HCT116 (cell line): ENCODE measurements at regions not wholly inside any gene's neighbourhood (a gene's known extent, or its start where the extent isn't known, plus 50 kb on each side); places are given as distances from the start of the nearest gene placed in this dataset.

Source experiments
- ATAC-seq: fragments of 200-7000 bp; cut with Tn5 transposase; 2 replicates; pipeline ENCODE4 v1.9.1; 2020; ENCODE audit warnings: mild to moderate bottlenecking, moderate library complexity
- BruUV-seq: library from RNA; stranded (reverse); fragments of 400-500 nt; replicated peaks from 2 replicates; lab custom pipeline; 2021; lab: Mats Ljungman, UMichigan
- CTCF ChIA-PET: fragments of 300-600 bp; sonication (Branson Sonifier 250); formaldehyde crosslinking; loops from one replicate; lab custom pipeline; 2021; ENCODE audit warnings: antibody characterized with exemption; lab: Charles Lee
- POLR2A ChIA-PET: fragments of 300-600, 350-600 bp; sonication (Branson Sonifier 250); formaldehyde crosslinking; loops from one replicate; lab custom pipeline; 2021; ENCODE audit warnings: antibody characterized with exemption; lab: Charles Lee
- RAD21 ChIA-PET, 2 experiments: fragments of 300-600 bp; sonication (Branson Sonifier 250); formaldehyde crosslinking; loops; one replicate each; lab custom pipeline; 2023; ENCODE audit warnings: low total read pairs in 2 of 2; ENCODE audit not compliant: uncharacterized antibody in 2 of 2, unreplicated experiment in 2 of 2, low non-redundant PET in 1 of 2; lab: Charles Lee
- DNase-seq: peaks from one replicate; pipeline ENCODE4 v3.0.0-alpha.2; 2010; ENCODE audit warnings: low read depth, low spot score
- H2AFZ ChIP-seq: fragments of 200-600 bp; shearing (Covaris generic), sonication (generic); 2 replicates; pipeline ENCODE4 v1.6.1; 2017; ENCODE audit warnings: low read depth, mixed run types, mixed read lengths, antibody characterized with exemption, low read length; ENCODE audit not compliant: poor library complexity, severe bottlenecking
- H3K27ac ChIP-seq: 2 replicates; pipeline ENCODE4 v1.5.1; 2012; ENCODE audit warnings: low read depth, low read length
- H3K27me3 ChIP-seq: fragments of 200-600 bp; sonication (generic); 2 replicates; pipeline ENCODE4 v1.6.1; 2016; ENCODE audit warnings: mixed run types, low read length, mixed read lengths; ENCODE audit not compliant: insufficient read depth
- H3K36me3 ChIP-seq, 2 experiments: fragments of 200-500 bp in 1 of 2; fragments of 200-600 bp in 1 of 2; sonication (Bioruptor generic) in 1 of 2; sonication (generic) in 1 of 2; 2 replicates each; pipeline versions ENCODE4 v1.5.1 to v1.6.1; 2014 to 2016; ENCODE audit warnings: low read length in 2 of 2, inconsistent platforms in 1 of 2, mixed read lengths in 1 of 2, mixed run types in 1 of 2; ENCODE audit not compliant: insufficient read depth in 2 of 2, control insufficient read depth in 1 of 2
- H3K4me1 ChIP-seq, 2 experiments: fragments of 200-600 bp in 1 of 2; sonication (generic) in 1 of 2; 2 replicates each; pipeline versions ENCODE4 v1.5.1 to v1.6.1; 2012 to 2017; ENCODE audit warnings: low read length in 2 of 2, inconsistent platforms in 1 of 2, mild to moderate bottlenecking in 1 of 2, mixed read lengths in 1 of 2, mixed run types in 1 of 2, moderate library complexity in 1 of 2; ENCODE audit not compliant: insufficient read depth in 2 of 2, control insufficient read depth in 1 of 2
- H3K4me2 ChIP-seq: fragments of 200-600 bp; sonication (generic); 2 replicates; pipeline ENCODE4 v1.6.1; 2017; ENCODE audit warnings: mixed run types, low read length, mixed read lengths
- H3K4me3 ChIP-seq, 2 experiments: fragments of 200-600 bp in 1 of 2; sonication (generic) in 1 of 2; replicated peaks in 1 of 2; 2 replicates each; pipeline ENCODE4 v1.5.1; 2011 to 2016; ENCODE audit warnings: low read length in 2 of 2, control low read depth in 1 of 2, low read depth in 1 of 2, mild to moderate bottlenecking in 1 of 2, mixed read lengths in 1 of 2, mixed run types in 1 of 2
- H3K79me2 ChIP-seq: fragments of 200-600 bp; sonication (generic); 2 replicates; pipeline ENCODE4 v1.6.1; 2017; ENCODE audit warnings: mild to moderate bottlenecking, mixed run types, low read length, moderate library complexity, mixed read lengths; ENCODE audit not compliant: insufficient read depth
- H3K9ac ChIP-seq: fragments of 200-600 bp; sonication (generic); 2 replicates; pipeline ENCODE4 v1.6.1; 2016; ENCODE audit warnings: low read length, mixed read lengths
- H3K9me2 ChIP-seq: fragments of 200-600 bp; sonication (generic), shearing (Covaris generic); 2 replicates; pipeline ENCODE4 v1.6.1; 2017; ENCODE audit warnings: mixed run types, mild to moderate bottlenecking, moderate library complexity; ENCODE audit not compliant: insufficient read depth
- H3K9me3 ChIP-seq, 2 experiments: fragments of 200-500 bp in 1 of 2; fragments of 200-600 bp in 1 of 2; sonication (Bioruptor generic) in 1 of 2; sonication (generic) in 1 of 2; 2 replicates each; pipeline ENCODE4 v1.6.1; 2014 to 2017; ENCODE audit warnings: low read length in 2 of 2, mixed read lengths in 2 of 2, inconsistent platforms in 1 of 2, low read depth in 1 of 2, mild to moderate bottlenecking in 1 of 2, mixed run types in 1 of 2, moderate library complexity in 1 of 2; ENCODE audit not compliant: control insufficient read depth in 1 of 2, insufficient read depth in 1 of 2
- H4K20me1 ChIP-seq: fragments of 200-600 bp; sonication (generic), shearing (Covaris generic); 2 replicates; pipeline ENCODE4 v1.6.1; 2017; ENCODE audit warnings: mixed run types, mild to moderate bottlenecking, moderate library complexity; ENCODE audit not compliant: insufficient read depth
- CEBPB ChIP-seq: IDR thresholded peaks from 2 replicates; pipeline ENCODE4 v1.6.1; 2012; ENCODE audit warnings: low read depth
- ELF1 ChIP-seq: IDR thresholded peaks from 2 replicates; pipeline ENCODE4 v1.6.1; 2012; ENCODE audit warnings: low read depth, borderline replicate concordance
- EZH2 ChIP-seq: fragments of 200-600 bp; sonication (generic); IDR thresholded peaks from 2 replicates; pipeline ENCODE4 v1.6.1; 2017; ENCODE audit warnings: antibody characterized with exemption, mixed run types
- EZH2phosphoT487 ChIP-seq: fragments of 200-600 bp; IDR thresholded peaks from 2 replicates; pipeline ENCODE4 v1.6.1; 2018; ENCODE audit warnings: antibody characterized with exemption, borderline replicate concordance
- FOSL1 ChIP-seq: IDR thresholded peaks from 2 replicates; pipeline ENCODE4 v1.6.1; 2012; ENCODE audit warnings: low read depth
- JUND ChIP-seq: IDR thresholded peaks from 2 replicates; pipeline ENCODE4 v1.6.1; 2012
- POLR2A ChIP-seq: IDR thresholded peaks from 2 replicates; pipeline ENCODE4 v1.7.0; 2011; ENCODE audit warnings: borderline replicate concordance; ENCODE audit not compliant: insufficient read depth, insufficient read length; ENCODE audit errors: extremely low read depth
- POLR2AphosphoS5 ChIP-seq: IDR thresholded peaks from 2 replicates; pipeline ENCODE4 v1.6.1; 2011; ENCODE audit warnings: mild to moderate bottlenecking, low read depth, low read length, moderate library complexity
- RAD21 ChIP-seq: IDR thresholded peaks from 2 replicates; pipeline ENCODE4 v1.6.1; 2012; ENCODE audit warnings: low read depth, mild to moderate bottlenecking
- SP1 ChIP-seq: IDR thresholded peaks from 2 replicates; pipeline ENCODE4 v1.6.1; 2012; ENCODE audit warnings: low read depth
- SRF ChIP-seq: IDR thresholded peaks from 2 replicates; pipeline ENCODE4 v1.6.1; 2012; ENCODE audit warnings: low read depth
- TCF7L2 ChIP-seq: IDR thresholded peaks from 2 replicates; pipeline ENCODE4 v1.7.0; 2011; ENCODE audit warnings: borderline replicate concordance, inconsistent platforms; ENCODE audit not compliant: insufficient read depth, insufficient read length; ENCODE audit errors: extremely low read depth
- ZBTB33 ChIP-seq: IDR thresholded peaks from 2 replicates; pipeline ENCODE4 v1.6.1; 2011; ENCODE audit warnings: mild to moderate bottlenecking, low read length, moderate library complexity; ENCODE audit not compliant: insufficient replicate concordance; ENCODE audit errors: extremely low read depth
- ZFX ChIP-seq: fragments of 450-650 bp; IDR thresholded peaks from 2 replicates; pipeline ENCODE4 v1.6.1; 2017
- intact Hi-C: fragments of 100-400 bp; cut with micrococcal nuclease; formaldehyde crosslinking; loops from 2 replicates; pipeline ENCODE4 v1.10.0; 2022
- TF ChIP-seq, protein P1 (sequence below): IDR thresholded peaks from 2 replicates; pipeline ENCODE4 v1.6.1; 2012
- TF ChIP-seq, protein P2 (sequence below): IDR thresholded peaks from 2 replicates; pipeline ENCODE4 v1.6.1; 2012

DNA sequence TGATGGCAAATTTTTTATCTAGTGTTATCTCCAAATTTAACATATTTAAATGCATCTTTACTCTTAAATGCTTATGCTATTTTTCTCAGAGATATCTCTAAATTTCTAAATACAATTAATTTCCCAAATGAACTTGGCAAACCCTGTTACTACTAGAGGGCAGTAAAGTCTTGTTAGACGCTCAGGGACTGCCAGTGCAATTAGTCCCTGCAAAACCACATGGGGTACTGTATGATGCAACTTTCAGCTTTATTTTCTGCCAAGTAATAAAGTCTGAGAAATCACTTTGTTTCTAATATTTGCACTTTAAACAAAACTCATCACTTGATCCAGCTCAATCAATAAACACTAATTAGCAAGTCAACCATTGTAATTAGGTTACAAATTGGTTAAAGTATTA, 76.0 kb upstream of the ADGRB3 start:
- no peak overlapping the region for H3K9ac ChIP-seq
- no peak overlapping the region for H3K27ac ChIP-seq
- ChIA-PET CTCF (no interaction called here), RAD21 (no interaction called here), POLR2A (no interaction called here)
- H2AFZ ChIP-seq, result no peak overlapping the region
- no peak overlapping the region for H3K4me3 ChIP-seq
- no peaks in the 10 kb centered on the region for H3K9me2 ChIP-seq
- H3K4me2 ChIP-seq, result no peak overlapping the region
- TF ChIP-seq SP1, result no peak
- TF ChIP-seq FOSL1, result no peak
- H4K20me1 ChIP-seq, result no peaks in the 10 kb centered on the region
- no peaks in the 10 kb centered on the region for H3K27me3 ChIP-seq
- intact Hi-C loops, result no loop called here
- BruUV-seq, result no TSS peak
- H3K79me2 ChIP-seq, result no peaks in the 10 kb centered on the region
- no peaks in the 10 kb centered on the region for H3K4me1 ChIP-seq
- no peak for DNase-seq
- ATAC-seq, result no peak
- peaks cover 6 to 14% of the 10 kb centered on the region in 2 experiments; a peak in 3 of 4 replicates for H3K9me3 ChIP-seq
- no peaks in the 10 kb centered on the region for H3K36me3 ChIP-seq

DNA sequence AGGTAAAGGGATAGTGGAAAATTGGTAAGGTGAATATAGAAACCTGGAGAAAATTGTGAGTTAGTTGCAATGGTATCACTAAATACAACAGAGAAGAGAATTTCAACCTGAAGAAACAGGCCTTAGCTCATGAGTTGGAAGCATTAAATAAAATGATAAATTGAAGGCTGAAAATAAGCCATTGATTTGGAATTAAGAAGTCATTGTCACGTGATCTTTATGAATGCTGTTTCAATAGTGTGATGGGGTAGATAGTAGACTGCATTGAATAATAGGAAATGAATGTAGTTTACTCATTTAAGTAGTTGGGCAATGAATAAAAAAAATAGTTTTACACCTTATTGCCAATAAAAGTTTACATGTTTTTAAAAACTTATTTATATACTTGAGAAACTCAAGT, 88.5 kb upstream of the ADGRB3 start:
- POLR2A ChIA-PET, result no interaction called here
- H3K4me3 ChIP-seq, result no peak overlapping the region

More for the DNA sequence above, 88.5 kb upstream of the ADGRB3 start:
- Histone ChIP-seq H3K9ac (no peak overlapping the region), H3K27ac (no peak overlapping the region), H3K4me1 (no peaks in the 10 kb centered on the region), H3K27me3 (no peaks in the 10 kb centered on the region), H3K9me2 (no peaks in the 10 kb centered on the region), H2AFZ (no peak overlapping the region), H3K36me3 (no peaks in the 10 kb centered on the region), H4K20me1 (no peaks in the 10 kb centered on the region), H3K79me2 (no peaks in the 10 kb centered on the region), H3K4me2 (no peak overlapping the region), H3K9me3 (peaks cover 0 to 12% of the 10 kb centered on the region in 2 experiments; a peak in 2 of 4 replicates)
- no peak for ATAC-seq
- no peak for DNase-seq
- intact Hi-C loops, result no loop called here
- ChIA-PET CTCF (no interaction called here), RAD21 (no interaction called here)
- BruUV-seq, result no TSS peak
- TF ChIP-seq TCF7L2, result no peak
- no peak for TF ChIP-seq ZBTB33
- TF ChIP-seq POLR2AphosphoS5, result no peak
- no peak for TF ChIP-seq EZH2phosphoT487
- TF ChIP-seq ZFX, result no peak
- TF ChIP-seq, protein P1, sequence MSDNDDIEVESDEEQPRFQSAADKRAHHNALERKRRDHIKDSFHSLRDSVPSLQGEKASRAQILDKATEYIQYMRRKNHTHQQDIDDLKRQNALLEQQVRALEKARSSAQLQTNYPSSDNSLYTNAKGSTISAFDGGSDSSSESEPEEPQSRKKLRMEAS, result no peak
- no peak for TF ChIP-seq JUND
- TF ChIP-seq, protein P2, sequence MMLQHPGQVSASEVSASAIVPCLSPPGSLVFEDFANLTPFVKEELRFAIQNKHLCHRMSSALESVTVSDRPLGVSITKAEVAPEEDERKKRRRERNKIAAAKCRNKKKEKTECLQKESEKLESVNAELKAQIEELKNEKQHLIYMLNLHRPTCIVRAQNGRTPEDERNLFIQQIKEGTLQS, result no peak
- no peak for TF ChIP-seq SRF
- no peak for TF ChIP-seq SP1
- TF ChIP-seq RAD21, result no peak
- TF ChIP-seq CEBPB, result no peak
- no peak for TF ChIP-seq POLR2A
- no peak for TF ChIP-seq EZH2
- no peak for TF ChIP-seq ELF1
